GM12878 (cell line): ENCODE measurements at regions not wholly inside any gene's neighbourhood (a gene's known extent, or its start where the extent isn't known, plus 50 kb on each side); places are given as distances from the start of the nearest gene placed in this dataset.

ENCODE experiments used
- ATAC-seq: fragments of 200-7000 bp; cut with Tn5 transposase; 3 replicates; pipeline ENCODE4 v1.9.1; 2020; ENCODE audit warnings: mild to moderate bottlenecking, moderate library complexity
- BruUV-seq: library from RNA; stranded (reverse); fragments of 400-500 nt; replicated peaks from 2 replicates; lab custom pipeline; 2021; lab: Mats Ljungman, UMichigan
- CTCF ChIA-PET: fragments of 300-600 bp; sonication (Branson Sonifier 250); formaldehyde crosslinking; extraction: SDS; loops from one replicate; lab custom pipeline; 2021; ENCODE audit warnings: inconsistent platforms; lab: Yijun Ruan, JAX
- POLR2A ChIA-PET: fragments of 350-600 bp; formaldehyde crosslinking; extraction: SDS; loops from one replicate; lab custom pipeline; 2021; ENCODE audit warnings: inconsistent platforms; lab: Charles Lee
- RAD21 ChIA-PET: fragments of 300-600 bp; sonication (Branson Sonifier 250); formaldehyde crosslinking; loops from one replicate; lab custom pipeline; 2023; ENCODE audit warnings: antibody characterized with exemption; ENCODE audit not compliant: unreplicated experiment; lab: Charles Lee
- SMC1A ChIA-PET: fragments of 300-600 bp; sonication (Branson Sonifier 250); formaldehyde crosslinking; loops from one replicate; lab custom pipeline; 2023; ENCODE audit not compliant: unreplicated experiment, uncharacterized antibody; lab: Charles Lee
- DNase-seq: peaks from one replicate; pipeline ENCODE4 v3.0.0-alpha.2; 2011; ENCODE audit warnings: low read depth, low spot score
- FAIRE-seq: peaks from 3 replicates; lab custom pipeline; 2011; peaks lifted over from hg19 to GRCh38; lab: Jason Lieb, UNC
- H2AFZ ChIP-seq: 2 replicates; pipeline ENCODE4 v1.6.0; 2011; ENCODE audit warnings: low read depth, low read length, control low read depth; ENCODE audit not compliant: control insufficient read depth
- H3K27ac ChIP-seq: 2 replicates; pipeline ENCODE4 v1.5.1; 2011; ENCODE audit warnings: control low read depth; ENCODE audit not compliant: control insufficient read depth, insufficient read depth
- H3K27me3 ChIP-seq, 2 experiments: replicated peaks in 1 of 2; 2 replicates each; pipeline versions ENCODE4 v1.6.0 to v1.6.1; 2011; ENCODE audit warnings: low read length in 1 of 2; ENCODE audit not compliant: control insufficient read depth in 2 of 2, insufficient read depth in 2 of 2
- H3K36me3 ChIP-seq, 2 experiments: 2 replicates each; pipeline ENCODE4 v1.5.1; 2011; ENCODE audit warnings: low read length in 1 of 2; ENCODE audit not compliant: control insufficient read depth in 2 of 2, insufficient read depth in 2 of 2
- H3K4me1 ChIP-seq: 2 replicates; pipeline ENCODE4 v1.6.1; 2011; ENCODE audit warnings: mild to moderate bottlenecking, low read length, moderate library complexity, mixed read lengths; ENCODE audit not compliant: control insufficient read depth, insufficient read depth
- H3K4me2 ChIP-seq: 2 replicates; pipeline ENCODE4 v1.6.0; 2011; ENCODE audit warnings: control low read depth; ENCODE audit not compliant: control insufficient read depth, insufficient read depth
- H3K4me3 ChIP-seq: fragments of 200-600 bp; sonication (generic); 2 replicates; pipeline ENCODE4 v1.5.1; 2016
- H3K79me2 ChIP-seq: 2 replicates; pipeline ENCODE4 v1.6.0; 2011; ENCODE audit warnings: low read length; ENCODE audit not compliant: control insufficient read depth, insufficient read depth
- H3K9ac ChIP-seq: 2 replicates; pipeline ENCODE4 v1.8.0; 2011; ENCODE audit warnings: low read length, control low read depth, mixed read lengths; ENCODE audit not compliant: control insufficient read depth, insufficient read depth
- H3K9me3 ChIP-seq: replicated peaks from 3 replicates; pipeline ENCODE4 v1.5.1; 2011; ENCODE audit warnings: mild to moderate bottlenecking, low read length; ENCODE audit not compliant: control insufficient read depth, insufficient read depth
- H4K20me1 ChIP-seq: 2 replicates; pipeline ENCODE4 v1.6.0; 2011; ENCODE audit not compliant: control insufficient read depth, insufficient read depth
- BCLAF1 ChIP-seq: fragments of 450-650 bp; IDR thresholded peaks from 2 replicates; pipeline ENCODE4 v1.6.1; 2017; ENCODE audit warnings: antibody characterized with exemption, mild to moderate bottlenecking, moderate library complexity
- CTCF ChIP-seq, 3 experiments: IDR thresholded peaks in 2 of 3; conservative IDR thresholded peaks in 1 of 3; 2 replicates each; pipeline ENCODE4 v1.5.1; 2011; ENCODE audit warnings: low read depth in 3 of 3, low read length in 3 of 3, mild to moderate bottlenecking in 3 of 3, control low read depth in 2 of 3, moderate library complexity in 2 of 3, inconsistent platforms in 1 of 3, mixed read lengths in 1 of 3; ENCODE audit not compliant: control insufficient read depth in 2 of 3, insufficient read depth in 1 of 3; ENCODE audit errors: extremely low read depth in 1 of 3
- E2F4 ChIP-seq: IDR thresholded peaks from 2 replicates; pipeline ENCODE4 v1.6.1; 2012; ENCODE audit warnings: low read depth, low read length, improper control_type of control experiment
- ESRRA ChIP-seq: IDR thresholded peaks from 2 replicates; pipeline ENCODE4 v1.6.1; 2012; ENCODE audit warnings: mild to moderate bottlenecking, low read length, improper control_type of control experiment
- HCFC1 ChIP-seq: fragments of 150-350 bp; IDR thresholded peaks from 2 replicates; pipeline ENCODE4 v1.6.1; 2014; ENCODE audit warnings: low read length
- IRF4 ChIP-seq: IDR thresholded peaks from 2 replicates; pipeline ENCODE4 v1.6.1; 2011; ENCODE audit warnings: low read depth, low read length
- PAX5 ChIP-seq: IDR thresholded peaks from 2 replicates; pipeline ENCODE4 v1.6.1; 2011; ENCODE audit warnings: low read depth, low read length, borderline replicate concordance
- PKNOX1 ChIP-seq: fragments of 450-650 bp; IDR thresholded peaks from 2 replicates; pipeline ENCODE4 v1.6.1; 2016; ENCODE audit warnings: mild to moderate bottlenecking
- RCOR1 ChIP-seq: conservative IDR thresholded peaks from 2 replicates; pipeline ENCODE4 v1.6.1; 2012; ENCODE audit warnings: low read depth, low read length, improper control_type of control experiment
- SMAD5 ChIP-seq: IDR thresholded peaks from 2 replicates; pipeline ENCODE4 v1.6.1; 2016; ENCODE audit warnings: antibody characterized with exemption, low read depth
- in situ Hi-C: fragments of 300-500 bp; cut with MboI; formaldehyde crosslinking; loops from 9 replicates; pipeline ENCODE4 v1.14.3; 2018; ENCODE audit warnings: mixed read lengths
- intact Hi-C: fragments of 100-400 bp; cut with micrococcal nuclease; formaldehyde crosslinking; loops from one replicate; pipeline ENCODE4 v1.14.2; 2022; ENCODE audit not compliant: unreplicated experiment
- TF ChIP-seq, protein P1 (sequence below): fragments of 150-350 bp; IDR thresholded peaks from 2 replicates; pipeline ENCODE4 v1.6.1; 2016; ENCODE audit warnings: low read depth, low read length
- TF ChIP-seq, protein P2 (sequence below): fragments of 450-650 bp; IDR thresholded peaks from 2 replicates; pipeline ENCODE4 v1.6.1; 2018; ENCODE audit warnings: mild to moderate bottlenecking, low read depth, moderate library complexity; ENCODE audit not compliant: partially characterized antibody

GRCh38 chr12:30400349-30400748 lies 295.3 kb downstream of the IPO8 start:
- Histone ChIP-seq H4K20me1 (no peaks in the 10 kb centered on the region), H3K4me3 (no peak overlapping the region), H3K79me2 (no peaks in the 10 kb centered on the region), H3K9me3 (no peaks in the 10 kb centered on the region), H3K27me3 (no peaks in the 10 kb centered on the region), H3K4me2 (no peak overlapping the region), H3K27ac (no peak overlapping the region), H3K4me1 (no peaks in the 10 kb centered on the region), H2AFZ (no peak overlapping the region), H3K36me3 (no peaks in the 10 kb centered on the region), H3K9ac (no peak overlapping the region)
- BruUV-seq = no TSS peak
- CTCF ChIA-PET = no interaction called here
- SMC1A ChIA-PET = no interaction called here
- in situ Hi-C loops (no loop called here), intact Hi-C loops (no loop called here)
- RAD21 ChIA-PET = no interaction called here
- DNase-seq (no peak), ATAC-seq (no peak), FAIRE-seq (no peak)
- POLR2A ChIA-PET = no interaction called here
- TF ChIP-seq HCFC1 (no peak), E2F4 (no peak), PAX5 (no peak), BCLAF1 (no peak), IRF4 (no peak), RCOR1 (no peak), ESRRA (no peak), SMAD5 (no peak), CTCF (IDR thresholded peaks at IDR 0.05 in 2 of 3, conservative IDR thresholded peaks at IDR 0.05 in 1 of 3; ENCODE audit: control insufficient read depth in 2 of 3, extremely low read depth in 1 of 3, insufficient read depth in 1 of 3, low read depth in 3 of 3, low read length in 3 of 3) (no peak), PKNOX1 (no peak)
- TF ChIP-seq, protein P1, sequence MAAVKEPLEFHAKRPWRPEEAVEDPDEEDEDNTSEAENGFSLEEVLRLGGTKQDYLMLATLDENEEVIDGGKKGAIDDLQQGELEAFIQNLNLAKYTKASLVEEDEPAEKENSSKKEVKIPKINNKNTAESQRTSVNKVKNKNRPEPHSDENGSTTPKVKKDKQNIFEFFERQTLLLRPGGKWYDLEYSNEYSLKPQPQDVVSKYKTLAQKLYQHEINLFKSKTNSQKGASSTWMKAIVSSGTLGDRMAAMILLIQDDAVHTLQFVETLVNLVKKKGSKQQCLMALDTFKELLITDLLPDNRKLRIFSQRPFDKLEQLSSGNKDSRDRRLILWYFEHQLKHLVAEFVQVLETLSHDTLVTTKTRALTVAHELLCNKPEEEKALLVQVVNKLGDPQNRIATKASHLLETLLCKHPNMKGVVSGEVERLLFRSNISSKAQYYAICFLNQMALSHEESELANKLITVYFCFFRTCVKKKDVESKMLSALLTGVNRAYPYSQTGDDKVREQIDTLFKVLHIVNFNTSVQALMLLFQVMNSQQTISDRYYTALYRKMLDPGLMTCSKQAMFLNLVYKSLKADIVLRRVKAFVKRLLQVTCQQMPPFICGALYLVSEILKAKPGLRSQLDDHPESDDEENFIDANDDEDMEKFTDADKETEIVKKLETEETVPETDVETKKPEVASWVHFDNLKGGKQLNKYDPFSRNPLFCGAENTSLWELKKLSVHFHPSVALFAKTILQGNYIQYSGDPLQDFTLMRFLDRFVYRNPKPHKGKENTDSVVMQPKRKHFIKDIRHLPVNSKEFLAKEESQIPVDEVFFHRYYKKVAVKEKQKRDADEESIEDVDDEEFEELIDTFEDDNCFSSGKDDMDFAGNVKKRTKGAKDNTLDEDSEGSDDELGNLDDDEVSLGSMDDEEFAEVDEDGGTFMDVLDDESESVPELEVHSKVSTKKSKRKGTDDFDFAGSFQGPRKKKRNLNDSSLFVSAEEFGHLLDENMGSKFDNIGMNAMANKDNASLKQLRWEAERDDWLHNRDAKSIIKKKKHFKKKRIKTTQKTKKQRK = no peak
- TF ChIP-seq, protein P2, sequence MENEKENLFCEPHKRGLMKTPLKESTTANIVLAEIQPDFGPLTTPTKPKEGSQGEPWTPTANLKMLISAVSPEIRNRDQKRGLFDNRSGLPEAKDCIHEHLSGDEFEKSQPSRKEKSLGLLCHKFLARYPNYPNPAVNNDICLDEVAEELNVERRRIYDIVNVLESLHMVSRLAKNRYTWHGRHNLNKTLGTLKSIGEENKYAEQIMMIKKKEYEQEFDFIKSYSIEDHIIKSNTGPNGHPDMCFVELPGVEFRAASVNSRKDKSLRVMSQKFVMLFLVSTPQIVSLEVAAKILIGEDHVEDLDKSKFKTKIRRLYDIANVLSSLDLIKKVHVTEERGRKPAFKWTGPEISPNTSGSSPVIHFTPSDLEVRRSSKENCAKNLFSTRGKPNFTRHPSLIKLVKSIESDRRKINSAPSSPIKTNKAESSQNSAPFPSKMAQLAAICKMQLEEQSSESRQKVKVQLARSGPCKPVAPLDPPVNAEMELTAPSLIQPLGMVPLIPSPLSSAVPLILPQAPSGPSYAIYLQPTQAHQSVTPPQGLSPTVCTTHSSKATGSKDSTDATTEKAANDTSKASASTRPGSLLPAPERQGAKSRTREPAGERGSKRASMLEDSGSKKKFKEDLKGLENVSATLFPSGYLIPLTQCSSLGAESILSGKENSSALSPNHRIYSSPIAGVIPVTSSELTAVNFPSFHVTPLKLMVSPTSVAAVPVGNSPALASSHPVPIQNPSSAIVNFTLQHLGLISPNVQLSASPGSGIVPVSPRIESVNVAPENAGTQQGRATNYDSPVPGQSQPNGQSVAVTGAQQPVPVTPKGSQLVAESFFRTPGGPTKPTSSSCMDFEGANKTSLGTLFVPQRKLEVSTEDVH = no peak
